ENCODE measurements at regions not wholly inside any gene's neighbourhood (a gene's known extent, or its start where the extent isn't known, plus 50 kb on each side); places are given as distances from the start of the nearest gene placed in this dataset.

DNA sequence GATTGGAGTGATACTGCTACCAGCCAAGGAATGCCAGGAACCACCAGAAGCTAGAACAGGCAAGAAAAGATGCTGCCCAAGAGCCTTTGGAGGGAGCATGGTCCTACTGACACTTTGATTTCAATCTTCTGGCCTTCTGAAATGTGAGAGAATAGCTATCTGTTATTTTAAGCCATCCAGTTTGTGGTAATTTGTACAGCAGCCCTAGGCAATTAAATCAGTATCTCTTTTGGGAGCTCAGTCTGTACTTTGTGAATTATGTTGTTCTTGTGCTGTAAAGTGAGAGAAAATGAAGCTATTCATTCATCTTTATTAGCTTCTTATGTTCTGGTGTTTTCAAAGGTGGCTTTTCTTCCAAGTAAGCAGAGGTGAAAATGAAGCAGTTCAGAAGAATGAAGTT is 381.3 kb downstream of the PDCD6IP start:
- TF ChIP-seq EP300 (conservative IDR thresholded peaks at IDR 0.05; ENCODE audit: poor library complexity, severe bottlenecking) (no peak), EZH2 (IDR thresholded peaks at IDR 0.05; ENCODE audit: borderline replicate concordance, insufficient read depth, low read length, poor library complexity, severe bottlenecking) (no peak), MXI1 (conservative IDR thresholded peaks at IDR 0.05; ENCODE audit: poor library complexity, severe bottlenecking) (no peak), POLR2AphosphoS5 (IDR thresholded peaks at IDR 0.05) (no peak), TAF1 (IDR thresholded peaks at IDR 0.05; ENCODE audit: low read depth) (no peak)
- TF ChIP-seq, protein P1, sequence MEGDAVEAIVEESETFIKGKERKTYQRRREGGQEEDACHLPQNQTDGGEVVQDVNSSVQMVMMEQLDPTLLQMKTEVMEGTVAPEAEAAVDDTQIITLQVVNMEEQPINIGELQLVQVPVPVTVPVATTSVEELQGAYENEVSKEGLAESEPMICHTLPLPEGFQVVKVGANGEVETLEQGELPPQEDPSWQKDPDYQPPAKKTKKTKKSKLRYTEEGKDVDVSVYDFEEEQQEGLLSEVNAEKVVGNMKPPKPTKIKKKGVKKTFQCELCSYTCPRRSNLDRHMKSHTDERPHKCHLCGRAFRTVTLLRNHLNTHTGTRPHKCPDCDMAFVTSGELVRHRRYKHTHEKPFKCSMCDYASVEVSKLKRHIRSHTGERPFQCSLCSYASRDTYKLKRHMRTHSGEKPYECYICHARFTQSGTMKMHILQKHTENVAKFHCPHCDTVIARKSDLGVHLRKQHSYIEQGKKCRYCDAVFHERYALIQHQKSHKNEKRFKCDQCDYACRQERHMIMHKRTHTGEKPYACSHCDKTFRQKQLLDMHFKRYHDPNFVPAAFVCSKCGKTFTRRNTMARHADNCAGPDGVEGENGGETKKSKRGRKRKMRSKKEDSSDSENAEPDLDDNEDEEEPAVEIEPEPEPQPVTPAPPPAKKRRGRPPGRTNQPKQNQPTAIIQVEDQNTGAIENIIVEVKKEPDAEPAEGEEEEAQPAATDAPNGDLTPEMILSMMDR (IDR thresholded peaks at IDR 0.05; ENCODE audit: poor library complexity, severe bottlenecking): no peak
- TF ChIP-seq, protein P2, sequence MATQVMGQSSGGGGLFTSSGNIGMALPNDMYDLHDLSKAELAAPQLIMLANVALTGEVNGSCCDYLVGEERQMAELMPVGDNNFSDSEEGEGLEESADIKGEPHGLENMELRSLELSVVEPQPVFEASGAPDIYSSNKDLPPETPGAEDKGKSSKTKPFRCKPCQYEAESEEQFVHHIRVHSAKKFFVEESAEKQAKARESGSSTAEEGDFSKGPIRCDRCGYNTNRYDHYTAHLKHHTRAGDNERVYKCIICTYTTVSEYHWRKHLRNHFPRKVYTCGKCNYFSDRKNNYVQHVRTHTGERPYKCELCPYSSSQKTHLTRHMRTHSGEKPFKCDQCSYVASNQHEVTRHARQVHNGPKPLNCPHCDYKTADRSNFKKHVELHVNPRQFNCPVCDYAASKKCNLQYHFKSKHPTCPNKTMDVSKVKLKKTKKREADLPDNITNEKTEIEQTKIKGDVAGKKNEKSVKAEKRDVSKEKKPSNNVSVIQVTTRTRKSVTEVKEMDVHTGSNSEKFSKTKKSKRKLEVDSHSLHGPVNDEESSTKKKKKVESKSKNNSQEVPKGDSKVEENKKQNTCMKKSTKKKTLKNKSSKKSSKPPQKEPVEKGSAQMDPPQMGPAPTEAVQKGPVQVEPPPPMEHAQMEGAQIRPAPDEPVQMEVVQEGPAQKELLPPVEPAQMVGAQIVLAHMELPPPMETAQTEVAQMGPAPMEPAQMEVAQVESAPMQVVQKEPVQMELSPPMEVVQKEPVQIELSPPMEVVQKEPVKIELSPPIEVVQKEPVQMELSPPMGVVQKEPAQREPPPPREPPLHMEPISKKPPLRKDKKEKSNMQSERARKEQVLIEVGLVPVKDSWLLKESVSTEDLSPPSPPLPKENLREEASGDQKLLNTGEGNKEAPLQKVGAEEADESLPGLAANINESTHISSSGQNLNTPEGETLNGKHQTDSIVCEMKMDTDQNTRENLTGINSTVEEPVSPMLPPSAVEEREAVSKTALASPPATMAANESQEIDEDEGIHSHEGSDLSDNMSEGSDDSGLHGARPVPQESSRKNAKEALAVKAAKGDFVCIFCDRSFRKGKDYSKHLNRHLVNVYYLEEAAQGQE (IDR thresholded peaks at IDR 0.05; ENCODE audit: borderline replicate concordance): no peak

All from neural cell (in vitro differentiated cells).